Right lung (tissue), 2 donors: ENCODE measurements at regions not wholly inside any gene's neighbourhood (a gene's known extent, or its start where the extent isn't known, plus 50 kb on each side); places are given as distances from the start of the nearest gene placed in this dataset.

ENCODE experiments used
- DNase-seq, 2 donors: peaks; one replicate each; pipeline ENCODE4 v3.0.0-alpha.2; 2013

DNA sequence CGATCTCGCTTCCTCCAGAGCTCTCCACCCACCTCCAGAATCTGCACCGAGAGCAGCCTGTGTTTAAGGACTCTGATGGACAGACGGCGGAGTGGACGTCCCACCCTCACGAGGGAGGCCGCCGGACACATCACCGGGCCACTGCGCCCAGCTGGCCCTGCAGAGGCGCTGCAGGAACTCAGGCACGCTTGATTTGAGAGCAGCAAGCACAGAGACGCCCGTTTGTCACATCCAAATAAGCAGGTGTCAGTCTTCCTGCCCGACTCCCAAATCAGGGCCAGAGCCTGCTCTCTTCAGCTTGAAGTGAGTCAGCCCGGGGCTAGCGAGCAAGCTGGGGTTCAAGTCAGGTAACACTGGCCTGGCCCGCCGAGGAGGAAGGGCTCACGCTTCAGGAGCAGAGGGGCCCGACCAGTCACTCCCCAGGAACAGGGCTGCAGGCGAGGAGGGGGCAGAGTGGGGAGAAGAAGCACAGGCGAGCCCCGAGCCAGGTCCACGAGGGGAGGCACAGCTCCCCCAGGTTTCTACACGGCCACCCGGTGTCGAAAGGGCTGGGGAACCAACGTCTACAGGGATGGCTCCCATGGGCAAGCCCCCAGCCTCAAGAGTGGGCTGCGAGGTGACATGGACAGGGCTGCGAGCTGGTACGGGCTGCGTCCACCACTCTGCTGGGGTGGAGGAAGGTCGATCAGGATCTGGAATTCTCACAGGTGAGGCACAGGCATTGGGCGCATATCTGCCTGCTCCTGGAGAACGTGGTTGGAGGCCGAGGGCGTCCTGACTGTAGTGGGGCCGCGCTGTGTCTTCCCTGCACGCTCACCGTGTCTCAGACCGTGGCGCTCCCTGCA is 52.5 kb upstream of the CTDP1 start:
- no peak for DNase-seq

DNA sequence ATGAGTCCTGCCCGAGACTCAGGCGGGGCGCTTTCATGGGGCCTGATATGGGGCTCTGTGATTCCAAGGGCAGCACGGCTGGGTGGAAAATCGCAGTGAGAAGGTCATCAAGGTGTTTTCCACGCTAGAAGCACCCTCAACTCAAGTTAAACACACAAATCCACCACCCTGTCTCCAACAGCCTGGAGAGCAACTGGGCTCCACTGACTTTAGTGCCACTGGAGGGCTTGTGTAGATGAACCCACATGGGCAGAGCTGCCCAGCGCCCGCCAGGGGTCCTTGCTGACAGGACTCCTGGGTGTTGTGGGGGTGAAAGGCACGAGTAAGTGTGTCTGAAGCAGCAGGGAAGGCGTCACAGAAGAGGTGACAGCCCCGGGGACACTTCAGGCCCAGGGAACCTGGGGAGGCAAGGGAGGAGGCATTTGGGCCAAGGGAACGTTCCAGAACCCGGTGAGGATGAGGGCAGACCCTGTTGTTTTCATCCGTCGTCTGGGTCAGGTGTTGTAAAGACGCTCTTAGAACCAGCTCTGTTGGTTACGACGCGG is 51.8 kb upstream of the CTDP1 start:
- DNase-seq = no peak

DNA sequence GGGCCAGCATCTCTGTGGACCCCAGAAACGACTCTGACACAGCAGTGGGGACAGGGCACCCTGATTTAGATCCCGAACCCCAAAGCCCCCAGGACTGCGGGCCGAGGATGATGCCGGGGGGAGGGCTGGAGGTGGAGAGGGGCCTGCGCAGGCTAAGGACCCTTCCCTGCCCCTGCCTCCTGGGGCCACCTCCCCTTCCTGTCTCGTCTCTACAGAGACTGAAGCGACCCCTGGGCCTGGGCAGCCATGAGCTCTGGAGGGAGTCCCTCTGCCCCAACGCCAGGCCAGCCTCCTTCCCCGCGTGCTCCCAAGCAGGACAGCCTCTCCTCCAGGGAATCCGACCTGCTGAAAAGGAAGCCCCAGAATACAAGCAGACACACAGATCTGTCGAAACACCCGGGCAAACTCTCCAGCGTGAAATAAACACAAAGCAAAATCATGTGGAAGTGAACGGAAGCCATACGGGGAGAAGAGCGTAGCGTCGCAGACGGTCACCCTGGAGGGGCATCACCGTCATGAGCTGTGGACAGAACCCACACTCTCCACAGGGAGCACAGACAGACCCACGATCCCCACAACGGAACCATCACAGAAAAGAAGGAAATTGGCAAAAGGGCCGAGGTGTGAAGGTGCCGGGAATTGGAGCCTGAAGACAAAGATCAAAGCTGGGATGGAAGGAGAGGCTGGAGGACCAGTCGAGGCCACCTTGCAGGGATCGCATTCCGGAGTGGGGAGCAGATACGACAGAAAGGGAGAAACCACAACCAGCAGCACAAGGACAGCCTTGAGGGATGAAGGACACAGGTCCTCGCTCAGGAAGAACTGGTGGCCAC is 51.0 kb upstream of the CTDP1 start:
- DNase-seq = no peak

DNA sequence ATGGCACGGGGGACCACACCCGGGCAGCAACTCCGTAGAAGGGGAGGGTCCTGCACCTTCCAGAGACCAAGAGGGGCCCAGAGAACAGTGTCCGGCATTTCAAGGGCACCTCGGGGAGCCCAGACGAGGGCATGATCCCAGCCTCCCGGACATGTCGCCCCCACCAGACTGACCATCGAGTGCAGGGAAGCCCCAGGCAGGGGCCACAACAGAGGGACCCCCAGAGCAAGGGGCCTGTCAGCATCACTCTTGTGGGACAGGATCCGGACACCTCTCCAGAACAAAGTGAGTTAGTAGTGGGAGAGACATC is 50.4 kb upstream of the CTDP1 start:
- DNase-seq = no peak

DNA sequence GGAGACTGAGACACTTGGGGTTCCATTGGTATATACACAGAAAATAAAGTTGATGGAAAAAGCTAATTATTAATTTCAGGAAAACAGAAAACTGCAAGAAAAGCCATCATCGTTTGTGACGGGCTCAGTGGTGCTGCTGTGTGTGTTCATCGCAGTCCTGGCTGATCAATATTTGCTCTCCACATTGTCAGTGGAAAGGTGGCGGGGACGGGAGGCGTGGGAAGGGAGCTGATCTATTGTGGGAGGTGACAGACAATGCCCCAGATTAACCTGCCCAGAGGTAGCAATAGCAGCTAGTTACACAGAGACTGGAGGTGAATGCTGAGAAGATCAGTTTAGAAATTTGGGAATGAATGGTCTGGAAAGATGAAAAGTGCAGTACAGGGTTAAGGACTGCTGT is 50.0 kb upstream of the CTDP1 start:
- DNase-seq = no peak
